HepG2 (cell line): ENCODE measurements at regions not wholly inside any gene's neighbourhood (a gene's known extent, or its start where the extent isn't known, plus 50 kb on each side); places are given as distances from the start of the nearest gene placed in this dataset.

ENCODE experiments used
- ATAC-seq: fragments of 200-7000 bp; cut with Tn5 transposase; 3 replicates; pipeline ENCODE4 v1.9.1; 2020; ENCODE audit warnings: mild to moderate bottlenecking, moderate library complexity
- BruUV-seq: library from RNA; stranded (reverse); fragments of 400-500 nt; replicated peaks from 2 replicates; lab custom pipeline; 2021; lab: Mats Ljungman, UMichigan
- CTCF ChIA-PET: fragments of 300-600 bp; formaldehyde crosslinking; extraction: SDS; loops from one replicate; lab custom pipeline; 2021; ENCODE audit warnings: low total read pairs, inconsistent platforms, low intra/inter-chr PET ratio; lab: Yijun Ruan, JAX
- POLR2A ChIA-PET: fragments of 350-600 bp; sonication (Branson Sonifier 250); formaldehyde crosslinking; loops from one replicate; lab custom pipeline; 2020; ENCODE audit warnings: antibody characterized with exemption, inconsistent platforms; lab: Yijun Ruan, JAX
- DNase-seq: peaks from one replicate; pipeline ENCODE4 v3.0.0-alpha.2; 2015; ENCODE audit warnings: low spot score
- FAIRE-seq: peaks from 3 replicates; lab custom pipeline; 2011; peaks lifted over from hg19 to GRCh38; lab: Jason Lieb, UNC
- H2AFZ ChIP-seq: one replicate; pipeline ENCODE4 v1.6.1; 2011; ENCODE audit warnings: low read length, inconsistent platforms
- H3K27ac ChIP-seq: fragments of 300-600 bp; 3 replicates; pipeline ENCODE4 v1.8.0; 2011; ENCODE audit warnings: mixed run types, mild to moderate bottlenecking, mixed read lengths, low read length, inconsistent platforms; ENCODE audit not compliant: insufficient read depth; ENCODE audit errors: extremely low read length
- H3K27me3 ChIP-seq, 2 experiments: fragments of 200-600 bp in 1 of 2; 2 replicates in 1 of 2; 3 replicates in 1 of 2; pipeline versions ENCODE4 v1.6.0 to v1.8.0; 2011; ENCODE audit warnings: low read length in 2 of 2, mild to moderate bottlenecking in 2 of 2, moderate library complexity in 2 of 2, inconsistent platforms in 1 of 2; ENCODE audit not compliant: insufficient read depth in 2 of 2, control insufficient read depth in 1 of 2
- H3K36me3 ChIP-seq, 2 experiments: fragments of 200-600 bp in 1 of 2; replicated peaks in 1 of 2; 2 replicates in 1 of 2; 3 replicates in 1 of 2; pipeline versions ENCODE4 v1.5.1 to v1.8.0; 2011; ENCODE audit warnings: low read length in 2 of 2, inconsistent platforms in 1 of 2; ENCODE audit not compliant: insufficient read depth in 2 of 2, control insufficient read depth in 1 of 2
- H3K4me1 ChIP-seq: 2 replicates; pipeline ENCODE4 v1.5.1; 2012; ENCODE audit warnings: low read length, inconsistent platforms; ENCODE audit not compliant: insufficient read depth
- H3K4me2 ChIP-seq: 2 replicates; pipeline ENCODE4 v1.6.0; 2011; ENCODE audit warnings: low read depth, low read length, inconsistent platforms
- H3K4me3 ChIP-seq, 3 experiments: fragments of 200-600 bp in 1 of 3; sonication (generic), shearing (Covaris generic) in 1 of 3; replicated peaks in 1 of 3; 2 replicates each; pipeline ENCODE4 v1.5.1; 2011 to 2016; ENCODE audit warnings: low read length in 3 of 3, inconsistent platforms in 2 of 3, low read depth in 2 of 3, mild to moderate bottlenecking in 2 of 3, control low read depth in 1 of 3, mixed read lengths in 1 of 3; ENCODE audit not compliant: insufficient read depth in 1 of 3
- H3K79me2 ChIP-seq: one replicate; pipeline ENCODE4 v1.6.1; 2011; ENCODE audit warnings: low read length, inconsistent platforms; ENCODE audit not compliant: insufficient read depth
- H3K9ac ChIP-seq: 2 replicates; pipeline ENCODE4 v1.6.0; 2011; ENCODE audit warnings: mild to moderate bottlenecking, low read depth, low read length, inconsistent platforms; ENCODE audit not compliant: insufficient read depth
- H3K9me3 ChIP-seq: 2 replicates; pipeline ENCODE4 v1.5.1; 2012; ENCODE audit warnings: mild to moderate bottlenecking, low read length
- H4K20me1 ChIP-seq: 2 replicates; pipeline ENCODE4 v1.6.0; 2011; ENCODE audit warnings: inconsistent platforms, mild to moderate bottlenecking, low read length, moderate library complexity; ENCODE audit not compliant: insufficient read depth
- CHD2 ChIP-seq: IDR thresholded peaks from 2 replicates; pipeline ENCODE4 v1.6.1; 2011; ENCODE audit warnings: low read depth, low read length, improper control_type of control experiment
- FOXK1 ChIP-seq: sonication (generic); formaldehyde crosslinking; IDR thresholded peaks from 2 replicates; pipeline ENCODE4 v1.4.0; 2020; ENCODE audit warnings: low read depth, missing genetic modification reagents, borderline replicate concordance
- HNF4A ChIP-seq: sonication (generic); formaldehyde crosslinking; IDR thresholded peaks from 2 replicates; pipeline ENCODE4 v1.4.0; 2020; ENCODE audit warnings: missing genetic modification reagents
- PTBP1 ChIP-seq: fragments of 200-400 bp; formaldehyde crosslinking; IDR thresholded peaks from 2 replicates; pipeline ENCODE4 v1.6.1; 2018; ENCODE audit warnings: low read length, low read depth; ENCODE audit not compliant: poor library complexity, severe bottlenecking
- SOX13 ChIP-seq, 3 experiments: fragments of 450-650 bp in 1 of 3; sonication (generic) in 1 of 3; formaldehyde crosslinking in 1 of 3; IDR thresholded peaks in 2 of 3; conservative IDR thresholded peaks in 1 of 3; 2 replicates each; pipeline versions ENCODE4 v1.5.0 to v1.6.1; 2016 to 2020; ENCODE audit warnings: antibody characterized with exemption in 1 of 3, mild to moderate bottlenecking in 1 of 3, missing compliant biosample characterization in 1 of 3, missing genetic modification reagents in 1 of 3, moderate library complexity in 1 of 3
- SOX6 ChIP-seq, 2 experiments: fragments of 450-650 bp in 1 of 2; sonication (generic) in 1 of 2; formaldehyde crosslinking in 1 of 2; IDR thresholded peaks; 2 replicates each; pipeline versions ENCODE4 v1.4.0 to v1.6.1; 2017 to 2020; ENCODE audit warnings: antibody characterized with exemption in 1 of 2, mild to moderate bottlenecking in 1 of 2, missing genetic modification reagents in 1 of 2
- SRSF9 ChIP-seq: fragments of 200-400 bp; formaldehyde crosslinking; IDR thresholded peaks from 2 replicates; pipeline ENCODE4 v1.6.1; 2018; ENCODE audit warnings: borderline replicate concordance, mild to moderate bottlenecking, low read depth, low read length; ENCODE audit not compliant: insufficient read depth, poor library complexity, severe bottlenecking
- SRY ChIP-seq: sonication (generic); formaldehyde crosslinking; IDR thresholded peaks from 2 replicates; pipeline ENCODE4 v1.8.0; 2022; ENCODE audit warnings: mild to moderate bottlenecking, missing genetic modification reagents
- TCF7 ChIP-seq: sonication (generic); IDR thresholded peaks from 2 replicates; pipeline ENCODE4 v1.6.1; 2016; ENCODE audit warnings: antibody characterized with exemption, low read depth
- ZNF331 ChIP-seq: sonication (generic); formaldehyde crosslinking; IDR thresholded peaks from 2 replicates; pipeline ENCODE4 v1.4.0; 2020; ENCODE audit warnings: missing genetic modification reagents
- ZNF709 ChIP-seq: sonication (generic); formaldehyde crosslinking; IDR thresholded peaks from 2 replicates; pipeline ENCODE4 v1.5.0; 2020; ENCODE audit warnings: mild to moderate bottlenecking, missing genetic modification reagents
- WGBS: methylation state at CpG from one replicate; pipeline ENCODE4 v1.1.6; 2017; ENCODE audit warnings: low lambda C conversion rate; 5-methylcytosine and 5-hydroxymethylcytosine counted together
- in situ Hi-C: cut with HindIII; loops from 2 replicates; pipeline ENCODE4 v1.10.0; 2017; ENCODE audit warnings: low pct_unique_long_range_greater_than_20kb; ENCODE audit not compliant: extremely low pct_ligation_motif_present
- intact Hi-C: fragments of 100-400 bp; cut with micrococcal nuclease; formaldehyde crosslinking; loops from one replicate; pipeline ENCODE4 v1.10.0; 2022; ENCODE audit not compliant: unreplicated experiment
- TF ChIP-seq, protein P1 (sequence below): IDR thresholded peaks from 2 replicates; pipeline ENCODE4 v1.6.1; 2016; ENCODE audit warnings: control low read depth
- TF ChIP-seq, protein P2 (sequence below): sonication (generic); formaldehyde crosslinking; IDR thresholded peaks from 2 replicates; pipeline ENCODE4 v1.4.0; 2020; ENCODE audit warnings: mild to moderate bottlenecking, missing genetic modification reagents

DNA sequence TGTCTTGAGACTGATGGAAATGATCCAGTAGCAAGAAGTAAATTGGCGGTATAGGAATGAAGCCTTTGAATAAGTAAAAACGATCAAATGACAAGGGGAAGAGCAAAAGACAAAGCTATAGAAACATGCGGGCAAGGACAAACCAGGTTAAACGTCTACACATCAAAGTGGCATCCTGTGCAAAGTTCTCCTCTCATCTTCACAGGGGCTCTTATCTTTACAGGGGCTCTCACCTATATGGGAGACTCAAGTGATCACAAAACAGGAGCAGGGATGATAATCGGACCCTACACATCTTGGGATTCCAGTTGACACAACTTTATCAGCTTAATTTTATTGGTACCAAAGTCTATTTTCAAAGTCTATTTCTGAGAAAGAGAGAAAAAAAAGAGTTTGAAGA, 1778.9 kb upstream of the CELF4 start (continued):
- no peak for TF ChIP-seq ZNF709 (CRISPR knock-in tag)
- peak; percentile 86 for TF ChIP-seq HNF4A
- TF ChIP-seq TCF7: peak; percentile 94
- no peak for TF ChIP-seq SOX6 (IDR thresholded peaks at IDR 0.05)
- TF ChIP-seq SOX6 (CRISPR knock-in tag; IDR thresholded peaks at IDR 0.05): peak; percentile 94
- no peak for TF ChIP-seq SRSF9
- TF ChIP-seq, protein P1, sequence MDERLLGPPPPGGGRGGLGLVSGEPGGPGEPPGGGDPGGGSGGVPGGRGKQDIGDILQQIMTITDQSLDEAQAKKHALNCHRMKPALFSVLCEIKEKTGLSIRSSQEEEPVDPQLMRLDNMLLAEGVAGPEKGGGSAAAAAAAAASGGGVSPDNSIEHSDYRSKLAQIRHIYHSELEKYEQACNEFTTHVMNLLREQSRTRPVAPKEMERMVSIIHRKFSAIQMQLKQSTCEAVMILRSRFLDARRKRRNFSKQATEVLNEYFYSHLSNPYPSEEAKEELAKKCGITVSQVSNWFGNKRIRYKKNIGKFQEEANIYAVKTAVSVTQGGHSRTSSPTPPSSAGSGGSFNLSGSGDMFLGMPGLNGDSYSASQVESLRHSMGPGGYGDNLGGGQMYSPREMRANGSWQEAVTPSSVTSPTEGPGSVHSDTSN: no peak
- TF ChIP-seq FOXK1 (CRISPR knock-in tag): 0 out of 2 replicates have a peak, but pooled peaks have one; percentile 30
- TF ChIP-seq CHD2: no peak
- no peak for TF ChIP-seq SRY (CRISPR knock-in tag)
- no peak for TF ChIP-seq ZNF331 (CRISPR knock-in tag)
- TF ChIP-seq, protein P2, sequence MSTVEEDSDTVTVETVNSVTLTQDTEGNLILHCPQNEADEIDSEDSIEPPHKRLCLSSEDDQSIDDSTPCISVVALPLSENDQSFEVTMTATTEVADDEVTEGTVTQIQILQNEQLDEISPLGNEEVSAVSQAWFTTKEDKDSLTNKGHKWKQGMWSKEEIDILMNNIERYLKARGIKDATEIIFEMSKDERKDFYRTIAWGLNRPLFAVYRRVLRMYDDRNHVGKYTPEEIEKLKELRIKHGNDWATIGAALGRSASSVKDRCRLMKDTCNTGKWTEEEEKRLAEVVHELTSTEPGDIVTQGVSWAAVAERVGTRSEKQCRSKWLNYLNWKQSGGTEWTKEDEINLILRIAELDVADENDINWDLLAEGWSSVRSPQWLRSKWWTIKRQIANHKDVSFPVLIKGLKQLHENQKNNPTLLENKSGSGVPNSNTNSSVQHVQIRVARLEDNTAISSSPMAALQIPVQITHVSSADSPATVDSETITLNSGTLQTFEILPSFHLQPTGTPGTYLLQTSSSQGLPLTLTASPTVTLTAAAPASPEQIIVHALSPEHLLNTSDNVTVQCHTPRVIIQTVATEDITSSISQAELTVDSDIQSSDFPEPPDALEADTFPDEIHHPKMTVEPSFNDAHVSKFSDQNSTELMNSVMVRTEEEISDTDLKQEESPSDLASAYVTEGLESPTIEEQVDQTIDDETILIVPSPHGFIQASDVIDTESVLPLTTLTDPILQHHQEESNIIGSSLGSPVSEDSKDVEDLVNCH (CRISPR knock-in tag): no peak
- TF ChIP-seq, all 625 proteins: peak for 65

DNA sequence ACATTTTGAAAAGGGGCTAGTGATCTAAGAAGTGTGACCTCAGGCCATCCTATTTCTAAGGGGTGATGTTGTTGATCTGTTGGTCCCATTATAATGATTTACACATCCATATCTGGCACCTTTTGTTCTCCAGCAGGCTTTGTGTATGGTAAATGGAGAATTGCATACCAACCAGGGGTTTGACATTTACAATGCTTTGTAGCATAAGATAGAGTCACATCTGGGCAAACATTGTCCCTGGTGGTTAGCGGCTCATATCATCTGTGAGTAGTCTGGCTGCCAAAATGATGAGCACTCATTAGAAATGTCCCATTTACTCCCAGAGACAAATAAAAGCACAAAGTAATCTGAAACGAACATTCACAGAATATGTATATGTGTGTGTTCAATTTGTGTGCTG, 1775.5 kb upstream of the CELF4 start:
- Histone ChIP-seq H3K4me2 (no peak overlapping the region), H3K27ac (no peak overlapping the region), H3K79me2 (no peaks in the 10 kb centered on the region), H3K4me3 (no peak overlapping the region), H2AFZ (no peak overlapping the region), H4K20me1 (no peaks in the 10 kb centered on the region), H3K27me3 (no peaks in the 10 kb centered on the region), H3K9ac (no peak overlapping the region), H3K4me1 (peaks cover 57% of the 10 kb centered on the region), H3K36me3 (no peaks in the 10 kb centered on the region), H3K9me3 (no peaks in the 10 kb centered on the region)
- intact Hi-C loops (no loop called here), in situ Hi-C loops (no loop called here)
- 89% methylated on average over 2 of the region's 2 CpGs for WGBS
- POLR2A ChIA-PET: no interaction called here
- ATAC-seq (no peak), FAIRE-seq (no peak), DNase-seq (no peak)
- CTCF ChIA-PET: no interaction called here
- BruUV-seq: no TSS peak
- no peak for TF ChIP-seq SOX13 (IDR thresholded peaks at IDR 0.05)
- TF ChIP-seq SOX13 (CRISPR knock-in tag; conservative IDR thresholded peaks at IDR 0.05 in 1 of 2, IDR thresholded peaks at IDR 0.05 in 1 of 2): peak in 1 of 2 experiments; percentile 53; a peak in 1 of 4 replicates
- TF ChIP-seq PTBP1: no peak
